Cardiac muscle cell (in vitro differentiated cells and primary cell): ENCODE measurements at regions not wholly inside any gene's neighbourhood (a gene's known extent, or its start where the extent isn't known, plus 50 kb on each side); places are given as distances from the start of the nearest gene placed in this dataset.

ENCODE experiments used
- DNase-seq, 2 donors: peaks; one replicate each; pipeline versions ENCODE4 v3.0.0 to v3.0.0-alpha.2; 2010 to 2017; ENCODE audit warnings: low read depth in 1 of 2, low spot score in 1 of 2
- H3K27ac ChIP-seq: fragments of 200-600 bp; sonication (generic); 2 replicates; pipeline ENCODE4 v1.5.1; 2016
- H3K27me3 ChIP-seq: fragments of 200-600 bp; sonication (generic); 2 replicates; pipeline ENCODE4 v1.6.0; 2016; ENCODE audit warnings: control low read depth
- H3K36me3 ChIP-seq: fragments of 200-600 bp; sonication (generic); 2 replicates; pipeline ENCODE4 v1.5.1; 2016; ENCODE audit warnings: control low read depth
- H3K4me1 ChIP-seq: fragments of 200-600 bp; sonication (generic); 2 replicates; pipeline ENCODE4 v1.8.1; 2017; ENCODE audit warnings: low read depth, mild to moderate bottlenecking, mixed run types
- H3K4me3 ChIP-seq: fragments of 200-600 bp; sonication (generic); 2 replicates; pipeline ENCODE4 v1.5.1; 2016; ENCODE audit warnings: mild to moderate bottlenecking
- H3K9me3 ChIP-seq: fragments of 200-600 bp; sonication (generic); 2 replicates; pipeline ENCODE4 v1.5.1; 2017; ENCODE audit warnings: low read depth, mild to moderate bottlenecking, control low read depth
- CTCF ChIP-seq: IDR thresholded peaks from 2 replicates; pipeline ENCODE4 v1.5.1; 2012; ENCODE audit warnings: low read depth, mild to moderate bottlenecking, low read length

- DNase-seq = peak in 1 of 2 donors; percentile 69
- no peak overlapping the region for H3K27ac ChIP-seq
Measured at GRCh38 chr7:46571996-46572395, 650.9 kb upstream of the IGFBP3 start.

DNA sequence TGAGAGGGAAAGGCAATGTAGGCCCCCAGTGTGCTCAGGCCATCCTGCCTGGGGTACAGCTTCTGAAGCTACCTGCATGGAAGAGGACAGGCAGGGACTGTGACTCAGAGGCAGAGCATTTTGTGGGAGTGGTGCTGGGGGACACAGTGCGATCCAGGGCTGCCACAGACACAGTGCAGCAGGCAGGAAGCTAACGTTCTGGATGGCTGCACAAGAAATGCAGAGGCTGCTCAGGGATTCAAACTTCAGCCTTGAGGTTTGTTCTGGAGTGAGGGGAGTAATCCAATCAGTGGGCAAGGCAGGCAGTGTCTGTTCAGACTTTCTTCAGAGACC is 648.0 kb upstream of the IGFBP3 start:
- no peak overlapping the region for H3K27ac ChIP-seq
- no peaks in the 10 kb centered on the region for H3K36me3 ChIP-seq
- no peaks in the 10 kb centered on the region for H3K4me1 ChIP-seq
- H3K27me3 ChIP-seq = no peaks in the 10 kb centered on the region
- H3K4me3 ChIP-seq = no peak overlapping the region
- no peak for DNase-seq
- TF ChIP-seq CTCF = no peak
- H3K9me3 ChIP-seq = no peaks in the 10 kb centered on the region

More at GRCh38 chr7:46571996-46572395, 650.9 kb upstream of the IGFBP3 start:
- H3K4me1 ChIP-seq = no peaks in the 10 kb centered on the region
- TF ChIP-seq CTCF = no peak
- H3K9me3 ChIP-seq = no peaks in the 10 kb centered on the region
- no peaks in the 10 kb centered on the region for H3K27me3 ChIP-seq
- no peaks in the 10 kb centered on the region for H3K36me3 ChIP-seq
- no peak overlapping the region for H3K4me3 ChIP-seq

DNA sequence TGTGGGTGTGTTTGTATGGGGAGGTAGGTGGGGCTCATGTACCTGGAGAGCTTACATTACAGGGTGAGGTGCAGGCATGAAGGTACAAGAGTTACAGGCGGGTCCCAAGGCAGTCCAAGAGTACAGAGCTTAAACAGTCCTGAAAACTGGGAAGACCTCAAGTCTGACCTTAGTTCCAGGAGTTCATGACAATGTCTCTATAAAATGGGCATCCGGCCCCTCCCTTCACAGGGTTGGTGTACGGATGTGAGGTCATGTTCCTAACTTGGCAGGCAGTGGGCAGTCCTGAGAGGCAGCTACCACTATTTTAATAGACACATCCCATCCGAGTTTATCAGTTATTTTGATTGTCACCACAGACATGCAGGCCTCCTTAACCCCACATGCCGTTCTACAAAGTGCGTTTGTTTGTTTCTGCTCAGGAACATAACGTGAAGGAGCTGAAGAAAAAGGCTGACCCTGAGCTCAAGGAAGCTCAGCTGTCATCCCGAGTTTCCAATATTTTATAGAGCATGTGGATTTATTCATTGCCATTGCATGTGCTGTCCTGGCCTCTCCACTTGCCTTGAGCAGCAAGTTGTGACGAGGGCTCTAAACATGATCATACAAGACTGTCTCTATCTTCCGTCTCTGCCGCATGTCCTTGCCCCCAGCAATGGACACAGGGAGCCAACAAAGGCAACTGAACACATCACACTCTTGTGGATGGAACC is 647.5 kb upstream of the IGFBP3 start:
- Histone ChIP-seq H3K9me3 (no peaks in the 10 kb centered on the region), H3K36me3 (no peaks in the 10 kb centered on the region), H3K27ac (no peak overlapping the region), H3K27me3 (no peaks in the 10 kb centered on the region), H3K4me3 (no peak overlapping the region), H3K4me1 (no peaks in the 10 kb centered on the region)
- no peak for DNase-seq
- no peak for TF ChIP-seq CTCF

DNA sequence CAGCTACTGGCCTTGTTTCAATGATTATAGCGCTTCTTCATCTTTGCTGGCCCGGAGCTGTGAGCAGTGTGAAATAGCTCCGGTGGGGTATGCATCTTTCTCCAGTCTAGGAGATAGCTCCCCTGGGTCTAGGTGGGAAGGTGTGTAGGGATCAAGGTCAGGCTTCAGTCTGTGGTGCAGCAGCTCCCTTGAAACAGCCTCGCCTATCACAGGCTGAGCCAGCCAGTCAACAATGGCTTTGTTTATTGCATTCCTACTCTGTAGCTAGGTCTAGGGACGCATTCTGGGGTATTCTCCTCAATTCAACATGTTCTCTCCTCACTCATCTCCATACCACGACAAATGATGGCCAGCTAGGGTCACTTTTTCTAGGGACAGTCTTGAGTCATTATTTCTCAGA is 646.8 kb upstream of the IGFBP3 start:
- no peaks in the 10 kb centered on the region for H3K9me3 ChIP-seq
- no peaks in the 10 kb centered on the region for H3K36me3 ChIP-seq
- TF ChIP-seq CTCF = no peak
- no peak for DNase-seq
- no peaks in the 10 kb centered on the region for H3K27me3 ChIP-seq
- H3K4me3 ChIP-seq = no peak overlapping the region
- H3K4me1 ChIP-seq = no peaks in the 10 kb centered on the region
- no peak overlapping the region for H3K27ac ChIP-seq

GRCh38 chr7:46566097-46566774 is 645.2 kb upstream of the IGFBP3 start:
- Histone ChIP-seq H3K36me3 (no peaks in the 10 kb centered on the region), H3K4me3 (no peak overlapping the region), H3K4me1 (no peaks in the 10 kb centered on the region), H3K27me3 (no peaks in the 10 kb centered on the region), H3K27ac (no peak overlapping the region), H3K9me3 (no peaks in the 10 kb centered on the region)
- TF ChIP-seq CTCF = no peak
- DNase-seq = no peak
